ENCODE measurements at regions not wholly inside any gene's neighbourhood (a gene's known extent, or its start where the extent isn't known, plus 50 kb on each side); places are given as distances from the start of the nearest gene placed in this dataset.
A peak's percentile ranks its signal among the peaks of the same experiment; 100 is the strongest.

DNA sequence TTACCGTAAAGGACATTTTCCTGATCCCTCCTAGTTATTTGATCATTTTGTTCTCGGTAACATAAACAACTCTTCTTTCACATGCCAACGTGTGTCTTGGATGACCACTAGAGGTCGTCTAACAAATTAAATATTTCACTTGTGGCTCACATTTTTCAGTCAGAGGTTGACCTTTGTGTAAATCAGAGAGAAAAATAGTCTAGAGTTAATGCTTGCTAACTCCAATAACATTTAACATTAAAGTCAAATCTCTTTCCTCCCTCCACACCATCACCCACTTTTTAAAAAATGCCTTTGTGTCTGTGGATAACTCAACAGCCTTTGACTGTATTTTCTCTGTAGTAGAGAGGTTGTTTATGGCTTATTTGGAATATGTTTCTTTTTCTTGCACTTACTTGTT is 220.5 kb upstream of the B3GALT2 start:
- TF ChIP-seq, protein P1, sequence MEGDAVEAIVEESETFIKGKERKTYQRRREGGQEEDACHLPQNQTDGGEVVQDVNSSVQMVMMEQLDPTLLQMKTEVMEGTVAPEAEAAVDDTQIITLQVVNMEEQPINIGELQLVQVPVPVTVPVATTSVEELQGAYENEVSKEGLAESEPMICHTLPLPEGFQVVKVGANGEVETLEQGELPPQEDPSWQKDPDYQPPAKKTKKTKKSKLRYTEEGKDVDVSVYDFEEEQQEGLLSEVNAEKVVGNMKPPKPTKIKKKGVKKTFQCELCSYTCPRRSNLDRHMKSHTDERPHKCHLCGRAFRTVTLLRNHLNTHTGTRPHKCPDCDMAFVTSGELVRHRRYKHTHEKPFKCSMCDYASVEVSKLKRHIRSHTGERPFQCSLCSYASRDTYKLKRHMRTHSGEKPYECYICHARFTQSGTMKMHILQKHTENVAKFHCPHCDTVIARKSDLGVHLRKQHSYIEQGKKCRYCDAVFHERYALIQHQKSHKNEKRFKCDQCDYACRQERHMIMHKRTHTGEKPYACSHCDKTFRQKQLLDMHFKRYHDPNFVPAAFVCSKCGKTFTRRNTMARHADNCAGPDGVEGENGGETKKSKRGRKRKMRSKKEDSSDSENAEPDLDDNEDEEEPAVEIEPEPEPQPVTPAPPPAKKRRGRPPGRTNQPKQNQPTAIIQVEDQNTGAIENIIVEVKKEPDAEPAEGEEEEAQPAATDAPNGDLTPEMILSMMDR (IDR thresholded peaks at IDR 0.05; ENCODE audit: insufficient read depth, low read length, severe bottlenecking), result peak; percentile 57
- no peak for FAIRE-seq
- H3K27me3 ChIP-seq (ENCODE audit: control insufficient read depth, insufficient read depth, low read length), result no peaks in the 10 kb centered on the region

DNA sequence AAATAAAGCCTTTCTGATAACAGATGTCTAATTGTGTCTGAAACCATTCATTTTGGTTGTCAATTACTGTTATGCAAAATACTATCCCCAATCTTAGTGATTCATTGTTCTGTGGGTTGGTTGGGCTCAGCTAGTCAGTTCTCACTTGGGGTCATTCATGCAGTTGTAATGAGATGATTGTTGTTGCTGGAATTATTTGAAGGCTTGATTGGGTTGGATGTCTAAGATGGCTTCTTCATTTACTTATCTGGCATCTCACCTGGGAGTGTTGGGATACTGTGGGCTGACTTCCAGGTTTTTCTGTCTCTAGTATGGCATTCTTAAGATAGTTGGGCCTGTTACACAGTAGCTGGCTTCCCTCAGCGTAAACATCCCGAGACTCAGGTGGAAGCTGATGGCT is 217.8 kb upstream of the B3GALT2 start:
- FAIRE-seq, result no peak
- no peak overlapping the region for H3K4me3 ChIP-seq (ENCODE audit: low read depth, low read length)
- H3K27me3 ChIP-seq (ENCODE audit: control insufficient read depth, insufficient read depth, low read length), result no peaks in the 10 kb centered on the region
- DNase-seq (ENCODE audit: low read depth), result no peak
- TF ChIP-seq, protein P1 (IDR thresholded peaks at IDR 0.05; ENCODE audit: insufficient read depth, low read length, severe bottlenecking), result no peak
- no peaks in the 10 kb centered on the region for H3K36me3 ChIP-seq (ENCODE audit: control insufficient read depth, insufficient read depth, low read length)

More for the DNA sequence above, 220.5 kb upstream of the B3GALT2 start:
- no peak overlapping the region for H3K4me3 ChIP-seq (ENCODE audit: low read depth, low read length)
- peak; percentile 56 for DNase-seq (ENCODE audit: low read depth)
- no peaks in the 10 kb centered on the region for H3K36me3 ChIP-seq (ENCODE audit: control insufficient read depth, insufficient read depth, low read length)

DNA sequence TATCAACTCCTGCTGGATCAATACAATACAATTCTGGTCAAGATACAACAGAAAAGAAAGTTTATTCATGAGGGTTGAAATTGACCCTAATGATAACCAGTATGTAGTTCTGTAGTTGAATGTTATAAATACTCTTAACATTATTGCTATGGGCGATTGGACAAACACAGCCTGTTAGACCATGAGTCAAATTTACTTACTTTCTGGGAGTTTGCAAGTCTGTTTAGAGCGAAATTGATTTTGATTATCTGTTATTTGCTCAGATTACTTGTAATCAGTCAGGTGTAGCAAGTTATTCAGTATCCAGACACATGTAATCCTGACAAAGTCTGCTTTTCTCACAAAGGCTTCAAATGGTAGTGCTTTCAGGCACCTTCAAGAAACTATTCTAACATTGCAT is 216.6 kb upstream of the B3GALT2 start:
- Histone ChIP-seq H3K4me3 (ENCODE audit: low read depth, low read length) (no peak overlapping the region), H3K36me3 (ENCODE audit: control insufficient read depth, insufficient read depth, low read length) (no peaks in the 10 kb centered on the region), H3K27me3 (ENCODE audit: control insufficient read depth, insufficient read depth, low read length) (no peaks in the 10 kb centered on the region)
- TF ChIP-seq, protein P1 (IDR thresholded peaks at IDR 0.05; ENCODE audit: insufficient read depth, low read length, severe bottlenecking), result no peak
- DNase-seq (ENCODE audit: low read depth) (no peak), FAIRE-seq (no peak)

DNA sequence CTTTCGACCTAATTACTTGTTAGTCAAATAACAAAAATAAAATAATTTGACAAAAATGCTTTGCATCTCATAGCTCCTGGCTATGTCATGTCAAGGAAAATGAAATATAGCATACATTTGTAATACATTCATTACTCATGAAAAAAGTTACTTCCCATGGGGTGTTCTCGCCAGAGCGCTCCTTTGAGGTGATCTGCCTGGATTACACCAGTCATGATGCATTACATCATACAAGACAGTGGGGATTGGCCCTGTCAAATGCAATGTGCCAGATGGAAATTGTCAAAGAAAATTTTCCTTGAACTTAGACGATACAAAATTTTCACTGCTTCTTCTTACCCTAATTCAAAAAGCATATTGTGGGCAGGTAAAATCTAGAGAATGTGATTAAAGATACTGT is 215.6 kb upstream of the B3GALT2 start:
- TF ChIP-seq, protein P1 (IDR thresholded peaks at IDR 0.05; ENCODE audit: insufficient read depth, low read length, severe bottlenecking), result no peak
- FAIRE-seq, result no peak
- Histone ChIP-seq H3K4me3 (ENCODE audit: low read depth, low read length) (no peak overlapping the region), H3K36me3 (ENCODE audit: control insufficient read depth, insufficient read depth, low read length) (no peaks in the 10 kb centered on the region), H3K27me3 (ENCODE audit: control insufficient read depth, insufficient read depth, low read length) (no peaks in the 10 kb centered on the region)
- no peak for DNase-seq (ENCODE audit: low read depth)

DNA sequence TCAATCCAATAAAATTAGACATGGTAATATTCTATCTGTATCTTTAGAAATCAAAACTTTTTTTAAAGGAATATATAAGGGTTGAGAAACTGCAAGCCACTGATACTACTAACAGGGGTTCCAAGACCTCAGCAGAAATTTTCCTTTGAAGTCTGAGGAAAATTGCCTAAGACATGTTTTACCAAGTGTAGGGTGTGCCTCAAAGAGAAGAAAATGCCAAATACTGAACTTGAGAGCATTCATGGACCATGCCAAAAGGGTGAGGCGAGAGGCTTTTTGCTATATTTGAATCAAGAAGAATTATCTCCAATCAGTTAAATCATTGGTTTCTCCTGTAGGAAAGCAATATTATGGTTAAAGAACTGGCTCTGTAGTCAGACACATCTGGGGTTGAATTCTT is 207.9 kb upstream of the B3GALT2 start:
- TF ChIP-seq, protein P1 (IDR thresholded peaks at IDR 0.05; ENCODE audit: insufficient read depth, low read length, severe bottlenecking), result no peak
- no peaks in the 10 kb centered on the region for H3K27me3 ChIP-seq (ENCODE audit: control insufficient read depth, insufficient read depth, low read length)
- no peak overlapping the region for H3K4me3 ChIP-seq (ENCODE audit: low read depth, low read length)
- no peak for FAIRE-seq
- H3K36me3 ChIP-seq (ENCODE audit: control insufficient read depth, insufficient read depth, low read length), result no peaks in the 10 kb centered on the region
- DNase-seq (ENCODE audit: low read depth), result no peak

DNA sequence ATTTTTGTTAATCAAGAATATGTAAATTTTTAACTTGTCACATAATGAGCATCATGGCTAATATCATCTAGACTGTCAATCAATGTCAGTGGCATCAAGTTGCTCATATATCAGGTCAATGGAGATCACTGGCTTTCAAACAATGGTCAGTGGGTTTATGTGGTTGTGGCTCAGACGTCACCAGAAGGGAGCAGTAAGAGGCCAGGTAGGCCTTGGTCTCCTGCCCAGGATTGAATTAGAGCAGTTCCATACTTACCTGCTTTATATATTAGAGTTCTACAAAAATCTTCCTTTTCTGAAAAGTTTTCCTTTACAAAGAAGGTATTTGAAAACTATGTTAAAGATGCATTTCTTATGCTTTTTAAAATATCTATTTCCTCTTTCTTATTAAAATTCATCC is 206.3 kb upstream of the B3GALT2 start:
- DNase-seq (ENCODE audit: low read depth), result no peak
- H3K4me3 ChIP-seq (ENCODE audit: low read depth, low read length), result no peak overlapping the region
- no peak for FAIRE-seq
- H3K36me3 ChIP-seq (ENCODE audit: control insufficient read depth, insufficient read depth, low read length), result no peaks in the 10 kb centered on the region
- no peaks in the 10 kb centered on the region for H3K27me3 ChIP-seq (ENCODE audit: control insufficient read depth, insufficient read depth, low read length)
- TF ChIP-seq, protein P1 (IDR thresholded peaks at IDR 0.05; ENCODE audit: insufficient read depth, low read length, severe bottlenecking), result no peak

Data from bronchial epithelial cell (primary cell).